CD4-positive, CD25-positive, alpha-beta regulatory T cell (primary cell): ENCODE measurements at regions not wholly inside any gene's neighbourhood (a gene's known extent, or its start where the extent isn't known, plus 50 kb on each side); places are given as distances from the start of the nearest gene placed in this dataset.

ENCODE experiments used
- ATAC-seq, 2 donors: fragments of 150-1000 bp; cut with Tn5 transposase; one replicate each; pipeline ENCODE4 v1.10.0; 2021; ENCODE audit warnings: low read depth in 2 of 2, moderate number of reproducible peaks in 2 of 2, moderate library complexity in 1 of 2
- DNase-seq, 3 donors: peaks; one replicate each; pipeline versions ENCODE4 v3.0.0 to v3.0.0-alpha.2; 2012 to 2022; ENCODE audit warnings: mixed read lengths in 1 of 3
- H3K27ac ChIP-seq: one replicate; pipeline ENCODE4 v1.7.0; 2013; ENCODE audit warnings: mild to moderate bottlenecking, low read length; ENCODE audit not compliant: insufficient read depth, poor library complexity, severe bottlenecking
- H3K27me3 ChIP-seq: one replicate; pipeline ENCODE4 v1.7.0; 2013; ENCODE audit warnings: low read length; ENCODE audit not compliant: control insufficient read depth, insufficient read depth
- H3K36me3 ChIP-seq: one replicate; pipeline ENCODE4 v1.7.0; 2013; ENCODE audit warnings: mild to moderate bottlenecking, low read length, moderate library complexity; ENCODE audit not compliant: control insufficient read depth, insufficient read depth
- H3K4me1 ChIP-seq: 2 replicates; pipeline ENCODE4 v1.7.0; 2013; ENCODE audit warnings: mild to moderate bottlenecking, low read length; ENCODE audit not compliant: insufficient read depth, control insufficient read depth, poor library complexity, severe bottlenecking
- H3K4me3 ChIP-seq: one replicate; pipeline ENCODE4 v1.7.0; 2013; ENCODE audit warnings: low read depth, mild to moderate bottlenecking, low read length, moderate library complexity
- H3K9me3 ChIP-seq, 2 experiments: 1 replicate in 1 of 2; 2 replicates in 1 of 2; pipeline ENCODE4 v1.7.0; 2013; ENCODE audit warnings: low read length in 2 of 2, mild to moderate bottlenecking in 1 of 2, moderate library complexity in 1 of 2; ENCODE audit not compliant: control insufficient read depth in 2 of 2
- H3K27ac Mint-ChIP-seq, 3 donors: one replicate each; pipeline ENCODE4 v1.8.0; 2020 to 2022; ENCODE audit warnings: mild to moderate bottlenecking in 3 of 3, mixed read lengths in 3 of 3, moderate library complexity in 2 of 3
- H3K27me3 Mint-ChIP-seq: one replicate; pipeline ENCODE4 v1.8.0; 2022; ENCODE audit warnings: mild to moderate bottlenecking, mixed read lengths
- H3K36me3 Mint-ChIP-seq: one replicate; pipeline ENCODE4 v1.8.0; 2020; ENCODE audit warnings: mixed read lengths
- H3K4me1 Mint-ChIP-seq, 4 donors: one replicate each; pipeline ENCODE4 v1.8.0; 2020 to 2022; ENCODE audit warnings: mixed read lengths in 4 of 4, mild to moderate bottlenecking in 1 of 4
- H3K4me3 Mint-ChIP-seq, 4 donors: one replicate each; pipeline ENCODE4 v1.8.0; 2020 to 2022; ENCODE audit warnings: mild to moderate bottlenecking in 4 of 4, mixed read lengths in 4 of 4, moderate library complexity in 3 of 4
- H3K9me3 Mint-ChIP-seq, 7 donors: one replicate each; pipeline ENCODE4 v1.8.0; 2020 to 2022; ENCODE audit warnings: mixed read lengths in 7 of 7, mild to moderate bottlenecking in 3 of 7, moderate library complexity in 2 of 7

DNA sequence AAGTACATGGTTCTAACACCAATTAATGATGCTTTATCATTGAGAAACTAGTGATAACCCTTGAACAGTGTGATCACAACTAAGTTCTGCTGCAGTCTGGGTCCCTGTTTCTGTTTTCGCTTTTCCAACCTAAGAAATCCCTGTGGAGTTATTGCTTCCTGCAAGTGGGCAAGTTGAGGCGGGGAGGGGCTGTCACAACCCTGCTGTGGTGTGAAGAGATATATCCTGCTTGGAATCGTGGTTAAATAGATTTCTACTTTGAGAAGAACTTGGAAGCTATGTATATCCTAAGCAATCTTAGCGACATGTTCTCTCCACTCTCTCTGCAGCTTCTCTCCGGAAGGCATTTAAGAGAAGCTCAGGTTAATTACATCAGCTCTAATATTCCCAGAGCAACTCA, 1223.6 kb downstream of the EPHA7 start:
- DNase-seq, result no peak
- H3K36me3 Mint-ChIP-seq, result no peaks in the 10 kb centered on the region
- H3K4me1 Mint-ChIP-seq, result no peaks in the 10 kb centered on the region
- no peak overlapping the region for H3K4me3 Mint-ChIP-seq
- H3K27me3 Mint-ChIP-seq, result no peaks in the 10 kb centered on the region
- peaks cover 0 to 10% of the 10 kb centered on the region in 2 experiments for H3K9me3 ChIP-seq
- H3K36me3 ChIP-seq, result no peaks in the 10 kb centered on the region
- H3K27ac ChIP-seq, result no peak overlapping the region
- ATAC-seq, result no peak
- H3K4me1 ChIP-seq, result no peaks in the 10 kb centered on the region
- no peak overlapping the region for H3K4me3 ChIP-seq
- no peaks in the 10 kb centered on the region for H3K27me3 ChIP-seq
- no peak overlapping the region for H3K27ac Mint-ChIP-seq
- H3K9me3 Mint-ChIP-seq, result peaks cover 0 to 24% (median 4%) of the 10 kb centered on the region in 7 donors

DNA sequence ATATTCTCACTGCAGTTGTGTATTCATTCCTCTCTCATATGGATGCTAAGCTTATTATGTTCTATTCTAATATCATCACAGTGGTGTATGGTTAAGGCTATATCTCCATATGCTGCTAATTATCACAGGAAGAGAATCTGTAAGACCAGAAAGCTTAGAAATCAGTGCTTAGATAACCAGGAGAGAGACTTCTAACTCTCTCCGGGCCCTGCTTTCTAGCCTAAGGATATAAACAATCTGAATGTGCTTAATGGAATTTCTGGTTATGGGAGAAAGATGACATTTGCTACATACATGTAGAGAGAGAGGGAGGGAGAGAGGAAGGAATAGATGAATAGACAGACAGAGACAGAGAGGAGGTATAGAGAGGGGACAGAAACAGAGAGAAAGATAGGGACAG, 1231.3 kb downstream of the EPHA7 start:
- Histone ChIP-seq H3K27ac (no peak overlapping the region), H3K4me1 (no peaks in the 10 kb centered on the region), H3K36me3 (no peaks in the 10 kb centered on the region), H3K27me3 (no peaks in the 10 kb centered on the region), H3K4me3 (no peak overlapping the region), H3K9me3 (no peaks in the 10 kb centered on the region)
- ATAC-seq (no peak), DNase-seq (no peak)
- Mint-ChIP-seq H3K4me1 (no peaks in the 10 kb centered on the region), H3K9me3 (peaks cover 3 to 10% (median 4%) of the 10 kb centered on the region in 7 donors), H3K4me3 (no peak overlapping the region), H3K36me3 (no peaks in the 10 kb centered on the region), H3K27ac (no peak overlapping the region), H3K27me3 (no peaks in the 10 kb centered on the region)

DNA sequence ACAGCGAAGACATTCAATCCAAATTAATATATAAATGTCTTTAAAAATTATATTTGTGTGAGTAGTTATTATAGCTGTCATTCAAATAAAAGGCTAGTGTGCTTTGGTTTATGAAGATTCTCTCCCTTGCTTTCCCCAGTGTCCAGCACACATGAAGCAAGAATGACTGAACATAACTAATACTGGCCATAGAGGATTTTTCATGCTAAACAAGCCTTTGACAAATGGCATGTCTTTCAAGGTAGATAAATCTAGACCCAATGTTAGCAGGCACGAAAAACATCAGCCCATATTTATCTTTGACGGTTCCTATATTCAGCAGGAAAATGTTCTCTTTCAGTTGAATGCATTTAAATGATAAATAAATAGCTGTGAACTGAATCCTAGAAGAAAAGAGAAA, 1234.4 kb downstream of the EPHA7 start:
- no peak overlapping the region for H3K27ac Mint-ChIP-seq
- no peak overlapping the region for H3K27ac ChIP-seq

DNA sequence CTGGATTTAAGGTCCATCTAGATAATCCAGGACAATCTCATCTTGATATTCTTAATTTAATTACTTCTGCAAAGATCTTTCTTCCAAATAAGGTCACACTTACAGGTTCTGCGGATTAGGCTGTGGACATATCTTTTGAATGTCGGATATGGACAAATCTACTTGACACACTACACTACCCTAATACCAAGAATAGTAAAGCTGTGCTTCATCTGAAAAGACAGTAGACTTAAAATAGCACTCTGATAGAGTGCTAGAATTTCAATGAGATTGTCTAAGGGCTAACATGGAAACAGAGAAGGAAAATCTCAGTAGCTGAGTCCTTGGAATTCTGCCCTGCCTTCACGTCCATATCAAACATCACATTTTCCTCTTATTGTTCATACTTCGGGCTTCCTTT, 1238.0 kb downstream of the EPHA7 start:
- DNase-seq (no peak), ATAC-seq (no peak)
- Mint-ChIP-seq H3K4me1 (no peaks in the 10 kb centered on the region), H3K9me3 (peaks cover 0 to 13% (median 5%) of the 10 kb centered on the region in 7 donors), H3K36me3 (no peaks in the 10 kb centered on the region), H3K27me3 (no peaks in the 10 kb centered on the region), H3K27ac (no peak overlapping the region), H3K4me3 (no peak overlapping the region)
- no peaks in the 10 kb centered on the region for H3K27me3 ChIP-seq
- H3K4me3 ChIP-seq, result no peak overlapping the region
- no peaks in the 10 kb centered on the region for H3K9me3 ChIP-seq
- no peak overlapping the region for H3K27ac ChIP-seq
- H3K36me3 ChIP-seq, result no peaks in the 10 kb centered on the region
- no peaks in the 10 kb centered on the region for H3K4me1 ChIP-seq

More for the DNA sequence above, 1234.4 kb downstream of the EPHA7 start:
- DNase-seq, result no peak
- Mint-ChIP-seq H3K27me3 (no peaks in the 10 kb centered on the region), H3K4me1 (no peaks in the 10 kb centered on the region), H3K4me3 (no peak overlapping the region), H3K36me3 (no peaks in the 10 kb centered on the region), H3K9me3 (peaks cover 0 to 7% (median 3%) of the 10 kb centered on the region in 7 donors)
- Histone ChIP-seq H3K4me1 (no peaks in the 10 kb centered on the region), H3K27me3 (no peaks in the 10 kb centered on the region), H3K9me3 (no peaks in the 10 kb centered on the region), H3K36me3 (no peaks in the 10 kb centered on the region), H3K4me3 (no peak overlapping the region)
- no peak for ATAC-seq

DNA sequence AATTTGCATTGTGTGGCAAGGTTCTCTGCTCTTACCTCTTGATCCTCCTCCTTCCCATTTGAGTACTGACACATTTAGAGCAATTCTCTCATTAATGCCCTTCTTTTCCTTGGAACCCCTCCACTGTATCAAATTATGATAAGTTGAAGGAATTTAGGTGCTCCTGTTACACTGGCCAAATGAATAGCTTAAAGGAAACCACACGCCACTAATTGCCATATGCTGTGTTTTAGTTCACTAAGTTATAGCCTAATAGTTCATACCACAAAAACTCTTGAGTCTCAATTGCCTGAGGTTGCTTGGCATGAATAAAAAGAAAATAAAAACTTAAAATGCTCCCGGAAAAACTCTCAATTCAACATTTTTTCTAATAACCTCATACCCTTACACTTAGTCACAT, 1239.3 kb downstream of the EPHA7 start:
- ATAC-seq (no peak), DNase-seq (no peak)
- Histone ChIP-seq H3K9me3 (peaks cover 0 to 3% of the 10 kb centered on the region in 2 experiments), H3K4me3 (no peak overlapping the region), H3K4me1 (no peaks in the 10 kb centered on the region), H3K27ac (no peak overlapping the region), H3K36me3 (no peaks in the 10 kb centered on the region), H3K27me3 (no peaks in the 10 kb centered on the region)
- no peaks in the 10 kb centered on the region for H3K4me1 Mint-ChIP-seq
- H3K36me3 Mint-ChIP-seq, result no peaks in the 10 kb centered on the region
- no peak overlapping the region for H3K27ac Mint-ChIP-seq
- no peaks in the 10 kb centered on the region for H3K27me3 Mint-ChIP-seq
- peaks cover 1 to 13% (median 9%) of the 10 kb centered on the region in 7 donors for H3K9me3 Mint-ChIP-seq
- no peak overlapping the region for H3K4me3 Mint-ChIP-seq

DNA sequence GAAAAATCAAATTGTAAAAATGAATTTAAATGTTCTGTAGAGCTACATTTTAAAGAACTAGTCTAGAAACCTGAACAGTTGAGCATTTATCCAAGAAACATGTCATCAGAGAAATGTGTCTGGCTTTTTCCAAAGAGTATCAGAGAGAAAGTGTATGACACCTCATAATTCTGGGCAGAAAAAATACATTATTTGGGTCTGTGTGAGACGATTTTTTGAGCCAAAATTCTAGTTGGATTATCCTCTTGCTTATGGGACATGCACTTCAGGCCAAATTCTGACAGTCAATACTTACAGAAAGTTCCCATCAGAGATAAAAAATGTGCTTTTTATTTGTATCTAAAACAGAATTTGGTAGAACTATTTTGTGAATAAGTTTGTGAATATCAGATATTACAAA, 1242.7 kb downstream of the EPHA7 start:
- Histone ChIP-seq H3K4me3 (no peak overlapping the region), H3K27ac (no peak overlapping the region), H3K36me3 (no peaks in the 10 kb centered on the region), H3K4me1 (no peaks in the 10 kb centered on the region), H3K9me3 (peaks cover 0 to 8% of the 10 kb centered on the region in 2 experiments), H3K27me3 (no peaks in the 10 kb centered on the region)
- Mint-ChIP-seq H3K9me3 (peaks cover 1 to 18% (median 12%) of the 10 kb centered on the region in 7 donors), H3K36me3 (no peaks in the 10 kb centered on the region), H3K27ac (no peak overlapping the region), H3K4me1 (no peaks in the 10 kb centered on the region), H3K4me3 (no peak overlapping the region), H3K27me3 (no peaks in the 10 kb centered on the region)
- no peak for ATAC-seq
- no peak for DNase-seq

DNA sequence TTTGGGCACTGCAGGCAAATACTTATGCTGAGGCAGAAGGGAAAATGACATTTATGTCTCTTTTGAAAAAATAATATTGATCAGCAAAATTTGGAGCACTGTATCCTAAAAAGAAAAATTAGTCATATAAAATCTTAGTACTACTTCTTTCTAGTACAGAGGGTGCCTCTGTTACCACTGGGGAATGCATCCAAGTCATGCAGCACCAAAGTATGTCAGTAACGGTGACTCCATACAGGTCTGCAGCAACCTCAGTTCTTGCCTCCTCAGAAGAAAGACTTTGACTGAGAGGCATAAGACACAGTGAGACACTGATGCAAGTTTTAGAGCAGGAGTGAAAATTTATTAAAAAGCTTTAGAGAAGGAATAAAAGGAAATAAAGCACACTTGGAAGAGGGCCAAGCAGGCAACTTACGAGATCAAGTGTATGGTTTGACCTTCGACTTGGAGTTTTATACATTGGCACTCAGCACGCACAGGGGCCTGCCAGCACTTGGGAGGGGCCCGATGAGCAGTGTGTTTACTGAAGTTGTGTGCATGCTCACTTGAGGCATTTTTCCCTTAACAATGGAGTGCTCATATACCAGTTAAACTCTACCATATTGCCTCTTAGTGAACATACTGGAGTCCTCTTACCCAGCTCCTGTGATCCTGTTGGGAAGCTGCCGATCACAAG, 1244.8 kb downstream of the EPHA7 start:
- no peak for DNase-seq
- Histone ChIP-seq H3K9me3 (peaks cover 0 to 8% of the 10 kb centered on the region in 2 experiments), H3K4me3 (no peak overlapping the region), H3K27me3 (no peaks in the 10 kb centered on the region), H3K27ac (no peak overlapping the region), H3K36me3 (no peaks in the 10 kb centered on the region), H3K4me1 (no peaks in the 10 kb centered on the region)
- Mint-ChIP-seq H3K4me1 (no peaks in the 10 kb centered on the region), H3K4me3 (no peak overlapping the region), H3K27me3 (no peaks in the 10 kb centered on the region), H3K36me3 (no peaks in the 10 kb centered on the region), H3K27ac (no peak overlapping the region), H3K9me3 (peaks cover 1 to 21% (median 8%) of the 10 kb centered on the region in 7 donors)
- ATAC-seq, result no peak

DNA sequence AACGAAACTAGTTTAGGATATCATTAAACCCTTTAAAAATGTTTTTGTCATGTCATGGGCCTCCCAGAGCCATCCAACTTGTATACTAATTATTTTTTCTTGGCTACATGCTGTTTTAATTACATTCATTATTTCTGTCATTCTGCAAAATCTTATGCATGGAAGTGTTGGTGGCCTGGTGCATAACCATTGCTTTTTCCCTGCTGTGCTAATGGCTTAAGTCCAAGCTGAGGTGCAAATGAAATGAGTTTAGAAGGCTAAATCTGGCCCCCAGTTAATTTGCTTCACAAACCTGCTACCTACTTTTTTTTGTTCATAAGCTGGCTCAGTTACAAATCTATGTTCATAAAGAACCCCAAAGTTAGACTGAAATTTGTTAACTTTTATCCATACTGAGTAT, 1249.9 kb downstream of the EPHA7 start:
- Histone ChIP-seq H3K36me3 (no peaks in the 10 kb centered on the region), H3K27me3 (no peaks in the 10 kb centered on the region), H3K4me1 (no peaks in the 10 kb centered on the region), H3K9me3 (no peaks in the 10 kb centered on the region), H3K27ac (no peak overlapping the region), H3K4me3 (no peak overlapping the region)
- H3K36me3 Mint-ChIP-seq, result no peaks in the 10 kb centered on the region
- H3K9me3 Mint-ChIP-seq, result peaks cover 0 to 18% (median 5%) of the 10 kb centered on the region in 7 donors
- H3K27me3 Mint-ChIP-seq, result no peaks in the 10 kb centered on the region
- DNase-seq, result no peak
- no peak for ATAC-seq
- no peak overlapping the region for H3K27ac Mint-ChIP-seq
- H3K4me1 Mint-ChIP-seq, result no peaks in the 10 kb centered on the region
- no peak overlapping the region for H3K4me3 Mint-ChIP-seq
